CD1c-positive myeloid dendritic cell (primary cell): ENCODE measurements at regions not wholly inside any gene's neighbourhood (a gene's known extent, or its start where the extent isn't known, plus 50 kb on each side); places are given as distances from the start of the nearest gene placed in this dataset.

Source experiments
- DNase-seq: peaks from one replicate; pipeline ENCODE4 v3.0.0-alpha.2; 2016; ENCODE audit errors: extremely low spot score

DNA sequence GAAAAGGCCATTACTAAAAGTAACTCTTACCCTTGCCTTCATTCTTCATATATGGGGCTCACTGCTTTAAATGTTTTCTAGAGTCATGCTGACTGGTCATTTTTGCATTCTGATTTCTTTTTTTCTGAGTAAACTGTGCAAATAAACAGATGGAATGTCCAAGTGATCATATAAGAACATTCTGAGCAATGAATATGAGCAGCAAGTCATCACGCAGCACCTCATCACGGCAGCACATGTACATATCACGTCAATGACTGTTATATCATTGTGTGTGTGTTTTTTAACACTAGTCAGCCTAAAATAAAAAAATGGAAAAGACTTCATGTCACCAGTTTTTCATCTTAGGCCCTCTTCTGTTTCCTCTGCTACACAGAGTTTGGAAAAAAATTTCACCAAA, 490.0 kb upstream of the ZFHX3 start:
- DNase-seq, result no peak

DNA sequence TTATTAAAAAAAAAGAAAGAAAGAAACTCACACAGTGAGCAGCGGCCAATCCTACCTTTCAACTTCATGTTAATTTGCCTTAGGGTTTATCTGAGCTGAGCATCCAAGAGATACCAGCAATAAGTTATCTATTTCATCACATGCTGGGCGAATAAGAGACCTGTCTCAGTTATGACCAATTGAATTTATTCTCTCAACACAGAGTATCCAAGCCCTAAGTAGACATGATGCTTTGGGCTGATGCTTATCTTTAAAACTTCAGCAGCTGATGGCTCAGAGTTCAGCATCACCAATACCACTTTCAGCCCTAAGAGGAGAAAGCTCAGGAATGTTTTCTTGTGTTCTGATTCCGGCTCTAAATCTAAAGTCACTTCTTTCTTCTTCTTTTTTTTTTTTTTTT, 489.0 kb upstream of the ZFHX3 start:
- DNase-seq, result no peak

DNA sequence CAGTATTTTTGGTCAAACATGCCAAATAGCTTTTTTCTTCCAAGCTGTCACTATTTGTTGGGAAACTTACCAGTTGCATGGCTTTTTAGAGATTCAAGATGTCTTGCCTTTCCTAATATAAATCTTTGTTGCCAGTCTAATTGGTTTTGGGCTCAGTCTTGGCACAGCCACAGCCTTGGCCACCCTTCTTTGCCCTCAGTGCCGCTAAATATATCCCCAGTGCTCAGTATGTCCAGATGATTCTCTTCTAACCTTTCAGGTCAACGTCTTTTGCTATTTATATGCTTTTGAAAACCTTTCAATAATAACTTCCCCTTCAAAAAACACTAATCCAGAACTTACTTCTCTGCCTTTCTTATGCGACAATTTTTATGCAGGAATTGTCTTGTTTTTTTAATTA, 483.1 kb upstream of the ZFHX3 start:
- DNase-seq, result no peak

DNA sequence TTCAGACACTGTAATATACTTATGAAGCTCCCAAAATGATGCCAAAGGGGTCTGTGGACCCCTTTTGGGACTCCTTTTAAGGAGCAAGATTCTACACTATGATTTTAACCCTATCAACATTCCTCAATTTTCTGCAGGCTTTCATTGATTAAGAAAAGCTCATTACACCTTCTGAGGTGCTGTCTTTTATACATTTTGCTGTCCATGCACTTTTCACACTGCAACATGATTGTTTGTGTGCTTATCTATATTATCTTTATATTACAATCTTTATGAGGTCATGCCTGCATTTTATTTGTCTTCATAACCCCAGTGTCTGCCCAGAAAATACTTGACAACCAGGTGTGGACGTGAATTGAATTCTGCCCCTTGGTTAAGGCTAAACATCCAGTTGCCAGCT, 482.6 kb upstream of the ZFHX3 start:
- DNase-seq, result no peak

DNA sequence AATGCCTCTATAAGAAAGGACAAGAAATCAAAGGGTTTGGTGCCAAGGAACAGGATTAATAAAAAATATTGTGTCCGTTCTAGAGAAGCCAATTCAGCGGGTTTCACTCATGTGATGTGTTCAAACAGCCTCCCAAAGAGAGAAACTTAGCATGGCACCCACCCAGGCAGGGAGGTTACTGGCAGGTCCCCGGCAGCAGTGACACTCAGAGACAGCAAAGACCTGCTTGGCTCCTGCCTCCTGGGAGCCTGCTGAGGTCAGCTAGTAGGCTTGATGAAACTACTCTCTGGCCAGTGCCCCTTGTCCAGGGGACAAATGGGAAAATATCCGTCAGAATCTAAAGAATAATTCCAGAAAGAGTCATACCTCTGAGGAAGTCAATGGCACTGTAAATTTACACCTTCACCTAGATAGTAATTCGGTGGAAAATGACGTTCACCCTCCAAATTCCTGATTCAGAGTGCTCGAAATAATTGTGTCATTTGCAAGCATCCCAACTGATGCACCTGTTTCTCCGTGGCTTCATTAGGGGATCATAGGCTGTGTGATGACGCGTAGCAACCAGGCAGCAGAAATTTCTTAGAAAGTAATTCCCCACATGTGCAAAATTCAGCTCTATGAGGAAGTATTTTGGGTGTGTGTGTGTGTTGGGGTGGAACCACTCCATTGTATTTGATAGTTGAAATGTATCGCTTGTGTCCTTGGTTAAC, 481.5 kb upstream of the ZFHX3 start:
- DNase-seq, result no peak

DNA sequence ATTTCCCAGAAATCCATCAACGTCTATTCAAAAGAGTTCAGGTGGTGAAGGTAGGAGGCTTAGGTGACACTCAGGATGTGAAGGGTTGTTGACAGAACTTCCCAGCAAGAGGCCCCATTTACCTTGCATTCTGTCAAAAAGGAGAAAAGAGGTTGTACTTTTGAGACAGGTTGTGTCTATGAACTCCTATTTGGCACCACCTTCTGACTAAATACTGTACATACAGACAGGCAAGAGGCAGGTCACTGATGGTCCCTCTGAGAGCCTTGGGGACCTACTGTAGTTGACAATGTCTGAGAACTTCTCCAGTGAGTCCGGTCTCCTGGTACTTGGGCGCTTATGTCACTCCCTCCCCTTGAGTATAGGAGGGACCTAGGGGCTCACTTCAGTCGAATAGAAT, 479.3 kb upstream of the ZFHX3 start:
- no peak for DNase-seq

DNA sequence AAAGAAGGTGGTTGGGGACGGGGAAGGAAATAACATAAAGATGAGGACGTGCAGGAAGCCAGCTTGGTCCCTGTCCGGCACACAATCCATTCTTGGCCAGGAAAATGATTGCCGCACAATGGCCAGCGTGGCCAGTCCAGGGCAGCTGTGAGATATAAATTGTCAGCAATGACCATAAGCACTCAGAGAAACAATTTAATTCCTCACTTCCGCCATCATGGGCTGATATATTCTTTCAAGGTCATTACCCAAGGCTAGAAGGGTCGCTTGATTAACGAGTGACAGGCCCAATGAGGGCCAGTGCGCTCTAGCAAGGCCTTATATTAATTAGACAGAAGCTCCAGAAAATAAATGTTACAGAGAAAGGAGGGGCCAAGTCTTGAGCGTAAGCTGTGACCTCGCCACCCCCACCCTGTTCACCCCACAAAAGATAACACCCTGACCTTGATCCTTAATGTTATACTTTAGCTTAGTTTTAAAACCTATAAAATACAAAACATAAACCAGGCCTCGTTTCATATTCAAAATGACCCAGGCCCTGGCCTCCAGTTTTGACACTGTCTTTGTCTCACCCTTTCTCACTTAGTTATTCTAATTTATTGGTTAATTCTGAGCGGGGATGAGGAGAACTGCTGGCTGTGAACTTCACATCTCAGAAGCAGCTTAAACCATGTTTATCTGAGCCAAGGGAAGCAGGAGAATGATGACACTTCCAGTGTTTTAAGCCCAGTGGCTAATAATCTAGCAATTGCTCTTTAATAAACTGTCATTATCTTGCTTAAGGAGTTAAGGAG, 478.3 kb upstream of the ZFHX3 start:
- no peak for DNase-seq

DNA sequence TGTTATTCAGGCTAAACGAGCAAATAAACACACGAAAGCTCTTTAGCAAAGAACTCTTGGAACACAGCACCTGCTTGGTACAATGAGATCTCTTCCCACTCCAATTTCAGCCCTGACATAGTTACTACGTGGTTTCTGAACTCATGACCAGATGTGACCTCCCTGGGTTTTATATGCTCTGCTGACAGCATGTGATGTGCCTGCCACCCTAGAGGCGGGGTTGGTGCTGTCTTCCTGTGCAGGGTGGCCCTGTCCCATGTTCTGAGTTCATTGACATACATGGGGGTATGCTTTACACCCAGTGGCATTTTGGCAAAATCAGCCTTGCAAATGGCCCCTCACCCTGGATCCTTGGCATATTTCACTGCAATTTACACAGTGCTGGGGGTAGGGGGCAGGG, 475.3 kb upstream of the ZFHX3 start:
- DNase-seq, result no peak

DNA sequence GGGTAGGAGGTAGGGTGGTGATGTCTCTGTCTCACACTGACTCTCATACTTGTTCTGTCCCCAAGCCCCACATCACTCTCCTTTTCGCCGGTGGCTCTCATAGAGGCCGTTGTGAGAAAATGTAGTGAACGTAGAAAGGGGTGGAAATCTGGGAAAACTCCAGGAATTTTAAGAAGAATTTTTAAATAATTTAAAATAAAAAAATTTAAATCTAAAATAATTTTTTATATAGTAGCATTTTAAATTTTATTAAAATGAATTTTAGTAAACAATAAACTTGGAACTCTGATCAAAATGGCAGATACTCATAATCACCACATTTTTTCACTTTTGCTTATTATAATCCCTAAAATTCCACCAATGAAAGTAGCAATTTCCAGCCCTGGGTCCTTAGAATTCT, 473.6 kb upstream of the ZFHX3 start:
- no peak for DNase-seq

DNA sequence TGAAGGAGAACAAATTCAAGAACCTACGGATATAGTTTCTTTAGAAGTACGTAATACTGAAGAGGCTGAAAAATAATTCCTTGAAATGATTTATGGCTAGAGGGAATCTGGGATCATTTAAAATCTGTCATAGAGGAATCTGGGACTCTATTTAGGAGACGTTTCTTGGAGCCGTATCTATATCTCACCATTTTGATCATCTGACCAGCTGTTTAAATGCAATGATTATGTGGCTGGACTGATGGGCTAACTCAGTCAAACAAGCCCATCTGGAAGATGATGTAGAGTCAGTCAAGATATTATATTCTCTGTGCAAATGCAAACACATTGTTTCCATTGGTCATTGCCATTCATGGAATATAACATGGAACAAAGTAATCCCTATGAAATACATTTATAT, 467.7 kb upstream of the ZFHX3 start:
- DNase-seq, result no peak

DNA sequence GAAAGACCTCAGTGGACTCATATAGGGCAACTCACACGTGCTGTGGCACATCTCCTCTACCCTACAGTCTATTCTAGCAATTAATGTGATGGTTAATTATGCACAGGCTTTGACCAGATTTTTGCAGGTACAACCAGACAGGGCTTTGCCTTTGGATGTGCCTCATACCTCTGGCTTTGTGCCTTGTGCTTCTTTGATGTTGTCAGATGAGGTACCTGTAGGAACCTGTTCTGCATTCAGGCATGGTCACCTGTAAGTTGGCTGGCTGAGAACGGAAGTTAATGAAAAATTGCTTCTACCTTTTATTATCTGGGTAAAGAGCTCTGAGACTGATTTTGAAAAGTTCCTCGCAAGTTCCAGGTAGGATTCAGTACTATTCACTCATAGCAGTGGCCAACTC, 462.9 kb upstream of the ZFHX3 start:
- DNase-seq, result no peak

DNA sequence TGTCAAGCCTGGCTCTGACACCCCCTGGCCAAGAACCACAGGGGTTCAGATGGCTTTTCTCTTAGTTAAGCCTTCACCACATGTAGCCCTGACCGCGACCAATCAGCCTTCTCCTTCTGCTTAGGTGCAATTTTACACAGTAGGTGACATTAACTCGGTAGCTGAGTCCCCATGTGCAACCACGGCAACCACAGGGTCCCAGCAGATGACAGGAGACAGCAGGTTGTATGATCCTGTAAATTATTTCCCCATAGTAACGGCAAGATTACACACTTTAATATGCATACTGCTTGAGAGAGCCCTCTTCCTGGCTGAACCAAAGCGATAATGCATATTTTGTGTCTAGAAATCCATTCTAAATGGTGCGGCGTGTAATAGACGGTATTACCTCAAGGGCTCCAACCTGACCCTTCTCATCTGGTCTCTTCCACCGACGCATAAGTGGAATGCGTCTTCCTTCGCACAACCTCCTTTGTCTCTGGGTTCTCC, 458.7 kb upstream of the ZFHX3 start:
- no peak for DNase-seq

DNA sequence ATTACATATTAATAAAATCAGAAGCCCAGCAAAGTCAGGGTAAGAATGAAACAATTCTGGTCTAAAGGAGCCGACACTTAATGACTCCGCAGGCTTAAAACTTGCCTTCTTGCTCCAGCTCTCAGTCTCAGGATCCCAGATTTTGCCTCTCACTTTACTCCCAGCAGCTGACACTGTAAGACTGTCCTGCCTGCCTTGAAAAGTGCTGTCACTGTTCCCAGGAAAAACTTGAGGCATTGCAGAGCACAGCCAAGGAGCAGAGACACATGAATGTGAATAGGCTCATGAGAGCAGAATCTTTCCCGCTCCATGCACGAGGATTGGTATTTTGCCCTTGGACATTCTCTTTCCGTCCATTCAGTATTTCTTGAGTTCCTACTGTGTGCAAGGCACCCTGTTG, 457.6 kb upstream of the ZFHX3 start:
- DNase-seq, result no peak

DNA sequence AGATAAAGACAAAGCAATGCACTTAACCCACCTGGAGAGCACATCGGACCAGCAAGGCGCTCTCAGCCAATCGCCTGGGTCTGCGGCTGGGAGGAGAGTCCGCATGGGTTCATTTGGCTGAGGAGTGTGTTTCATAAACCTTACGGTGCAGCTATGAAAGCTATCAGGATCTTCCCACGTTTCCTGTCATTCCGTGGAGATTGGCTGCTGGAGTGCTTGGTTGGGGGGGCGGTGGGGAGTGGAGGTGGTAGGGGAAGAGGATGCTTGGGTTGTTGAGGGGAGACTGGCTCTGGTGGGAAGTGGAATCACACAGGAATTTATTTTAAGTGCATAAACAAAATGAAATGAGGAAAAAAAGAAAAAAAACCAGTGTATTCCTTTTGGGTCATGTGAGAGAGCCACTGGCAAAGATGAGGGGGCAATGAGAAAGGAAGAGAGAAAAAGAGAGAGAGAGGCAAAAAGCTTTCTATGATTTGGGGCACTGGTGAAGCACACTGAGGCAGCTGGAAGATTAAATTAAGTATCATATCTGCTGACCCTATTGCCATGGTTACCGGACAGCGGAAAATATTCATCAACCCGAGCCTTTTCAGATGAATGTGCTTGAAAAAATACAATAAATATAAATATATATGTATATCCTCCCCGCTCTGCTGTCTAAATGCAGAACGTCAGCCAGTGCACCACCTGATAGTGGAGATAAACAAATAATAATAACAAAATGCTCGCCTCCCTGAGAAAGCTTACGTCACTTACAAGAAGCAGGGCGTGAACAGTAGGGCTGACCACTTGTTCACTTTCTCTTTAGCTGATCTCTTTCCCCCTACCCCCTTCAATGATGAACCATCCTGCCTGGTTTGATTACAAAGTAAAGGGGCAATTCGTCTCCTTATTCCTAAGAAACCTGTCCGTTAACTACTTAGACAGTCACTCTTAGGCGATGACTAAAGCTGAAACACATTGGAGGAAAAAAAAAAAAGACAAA, 457.0 kb upstream of the ZFHX3 start:
- no peak for DNase-seq

DNA sequence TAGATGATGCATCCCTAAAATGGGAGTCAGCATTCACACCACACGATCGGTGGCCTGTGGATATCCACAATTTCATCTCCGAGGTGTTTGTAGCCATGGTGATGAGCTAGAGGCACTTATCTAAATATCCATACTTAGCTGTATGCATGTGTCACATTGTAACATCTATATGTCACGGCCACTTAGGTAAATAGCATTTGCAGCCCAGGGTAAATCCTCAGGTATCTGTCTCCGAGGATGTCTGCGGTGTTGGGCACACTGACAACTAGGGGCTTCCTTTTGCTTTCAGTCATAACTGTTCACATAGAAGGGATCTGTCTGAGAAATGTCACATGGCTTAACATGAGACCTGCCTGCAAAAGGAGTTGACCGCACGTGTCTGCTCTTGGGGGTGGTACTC, 455.2 kb upstream of the ZFHX3 start:
- no peak for DNase-seq

DNA sequence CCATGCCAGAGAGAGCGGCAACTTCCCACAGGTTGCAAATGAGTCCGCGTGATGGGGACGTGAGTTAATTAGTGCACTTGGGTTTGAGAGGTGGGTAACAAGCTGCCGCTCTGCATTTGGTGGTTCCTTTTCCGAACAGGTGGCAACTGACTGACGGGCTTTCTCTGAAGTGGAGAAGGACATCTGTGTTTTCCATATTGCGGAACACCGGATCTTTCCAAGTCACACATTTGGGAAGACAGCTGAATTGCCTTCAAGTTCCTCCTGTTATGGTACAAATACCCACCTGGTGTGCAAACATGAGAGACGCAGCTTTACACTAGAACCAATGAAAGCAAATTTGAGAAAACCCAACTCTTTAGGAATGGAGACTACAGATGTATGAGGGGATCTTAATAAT, 451.3 kb upstream of the ZFHX3 start:
- DNase-seq, result no peak

DNA sequence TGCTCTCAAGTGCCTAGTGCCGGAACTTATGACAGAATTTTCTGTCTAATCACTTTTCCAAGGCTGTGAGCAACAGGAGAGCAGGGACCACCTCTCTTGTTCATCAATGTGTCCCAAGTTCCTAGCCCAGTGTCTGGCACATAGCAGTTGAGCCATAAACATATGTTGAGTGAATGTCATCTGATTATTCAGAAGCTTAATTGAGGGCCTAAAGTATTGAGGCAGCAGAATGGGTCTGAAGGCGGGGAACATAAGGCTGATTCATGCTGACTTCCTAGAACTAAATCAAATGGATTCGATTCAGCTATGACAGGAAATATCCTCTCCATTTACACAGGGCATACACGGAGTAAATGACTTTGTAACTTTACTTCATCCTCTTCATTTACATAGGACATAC, 438.0 kb upstream of the ZFHX3 start:
- no peak for DNase-seq

DNA sequence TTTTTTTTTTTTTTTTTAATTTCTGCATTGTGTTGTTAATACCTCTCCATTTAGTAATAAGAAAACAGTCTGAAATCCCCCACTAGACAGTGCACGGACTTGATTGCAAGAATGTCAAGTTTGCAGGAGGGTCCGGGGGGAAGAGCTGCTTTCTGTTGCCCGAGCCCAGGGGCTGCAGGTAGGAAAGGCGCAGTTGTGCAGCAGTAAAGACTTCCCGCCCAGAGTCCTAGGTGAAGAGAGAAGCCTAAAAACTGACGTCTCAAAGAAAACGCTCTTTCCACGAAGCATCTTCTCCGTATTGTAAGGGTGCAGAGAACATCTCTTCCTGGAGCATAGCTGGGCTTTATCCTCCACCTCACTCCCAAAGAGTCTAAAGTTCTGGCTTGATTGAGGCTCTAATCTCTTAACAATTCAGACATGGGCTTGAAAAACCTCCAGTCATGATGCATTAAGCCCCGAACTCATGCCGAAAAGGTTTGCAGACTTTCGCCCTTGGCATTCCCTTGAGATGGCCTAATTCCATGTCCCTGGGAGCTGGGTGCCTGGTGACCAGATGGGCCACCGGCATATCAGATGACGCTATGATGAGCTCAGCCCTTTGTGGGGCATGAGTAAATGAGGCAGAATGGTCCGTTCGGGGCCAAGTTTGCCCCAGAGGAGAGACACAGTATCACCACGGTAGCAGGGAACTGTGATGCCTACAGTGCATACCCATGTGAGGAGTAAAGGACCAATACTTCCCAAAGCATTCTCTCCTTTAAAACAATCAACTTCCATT, 436.2 kb upstream of the ZFHX3 start:
- no peak for DNase-seq

DNA sequence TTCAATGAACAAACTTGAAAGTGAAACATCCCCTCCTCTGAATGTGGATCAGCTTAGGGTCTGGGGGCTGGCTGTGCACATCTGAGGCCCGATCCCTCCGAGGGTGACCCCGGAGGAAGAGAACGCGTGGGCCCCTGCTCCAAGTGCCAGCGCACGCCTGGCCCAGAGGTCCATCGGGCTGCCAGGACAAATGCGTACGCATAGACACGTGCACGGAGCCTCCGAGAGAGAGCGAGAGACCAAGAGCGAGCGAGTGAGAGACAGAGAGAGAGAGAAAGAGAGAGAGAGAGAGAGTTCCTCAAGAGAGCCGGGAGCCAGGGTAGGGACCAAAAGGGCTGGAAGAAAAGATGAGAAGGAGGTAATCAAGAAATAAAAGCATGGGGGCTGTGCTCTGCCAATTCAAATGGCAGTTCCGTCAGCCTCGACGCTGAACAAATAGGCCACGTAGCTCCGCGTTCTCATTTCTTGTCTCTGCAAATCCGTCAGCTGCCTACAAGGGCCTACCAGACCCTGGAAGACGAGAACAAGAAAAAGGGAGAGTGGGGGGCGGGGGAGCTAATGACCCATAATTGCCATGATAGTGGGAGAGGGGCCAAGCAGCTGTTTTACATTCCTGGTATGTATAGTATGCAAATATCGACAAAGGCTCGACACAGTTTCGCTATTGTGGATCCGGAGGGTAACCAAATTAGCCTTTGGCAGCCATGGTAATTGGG, 435.3 kb upstream of the ZFHX3 start:
- no peak for DNase-seq

DNA sequence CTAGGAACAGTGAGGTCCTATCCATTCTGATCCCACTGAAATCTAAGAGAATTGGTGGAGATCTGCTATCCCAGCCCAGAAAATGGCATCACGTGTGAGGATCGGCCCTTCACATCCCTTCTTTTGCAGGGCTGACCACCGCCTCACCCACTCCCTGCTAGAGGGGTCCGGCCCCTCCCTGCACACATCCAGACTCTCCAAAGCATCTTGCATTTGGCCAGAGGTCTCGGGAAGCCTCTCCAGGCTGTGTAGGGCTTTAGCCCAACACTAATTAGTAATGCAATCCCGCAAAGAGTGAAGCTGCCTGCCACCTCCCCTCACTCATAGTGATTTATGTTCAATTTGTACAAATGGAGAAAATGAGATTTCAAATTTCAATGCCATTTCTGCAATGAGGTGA, 434.4 kb upstream of the ZFHX3 start:
- DNase-seq, result no peak

DNA sequence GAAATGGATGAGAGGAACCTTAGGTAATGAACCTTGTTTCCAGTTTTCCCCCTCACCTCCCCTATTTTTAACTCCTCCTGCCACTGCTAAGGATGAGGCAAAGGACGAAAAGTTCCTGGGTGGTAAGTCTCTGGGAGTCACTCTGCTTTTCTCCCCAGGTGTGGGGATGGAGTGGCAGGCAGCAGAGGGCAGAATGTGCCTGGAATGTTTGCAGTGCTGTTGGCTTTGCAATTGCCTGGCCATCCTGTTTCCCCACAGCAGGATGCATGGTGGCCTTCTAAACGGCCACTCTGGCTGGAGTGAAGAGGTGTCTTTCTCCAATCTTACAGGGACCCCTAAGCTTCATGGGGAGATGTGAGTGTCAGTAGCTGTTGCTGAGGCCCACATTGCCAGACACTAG, 432.5 kb upstream of the ZFHX3 start:
- DNase-seq, result no peak
